HCT116 (cell line): ENCODE measurements at regions not wholly inside any gene's neighbourhood (a gene's known extent, or its start where the extent isn't known, plus 50 kb on each side); places are given as distances from the start of the nearest gene placed in this dataset.

ENCODE experiments used
- ATAC-seq: fragments of 200-7000 bp; cut with Tn5 transposase; 2 replicates; pipeline ENCODE4 v1.9.1; 2020; ENCODE audit warnings: mild to moderate bottlenecking, moderate library complexity
- BruUV-seq: library from RNA; stranded (reverse); fragments of 400-500 nt; replicated peaks from 2 replicates; lab custom pipeline; 2021; lab: Mats Ljungman, UMichigan
- CTCF ChIA-PET: fragments of 300-600 bp; sonication (Branson Sonifier 250); formaldehyde crosslinking; loops from one replicate; lab custom pipeline; 2021; ENCODE audit warnings: antibody characterized with exemption; lab: Charles Lee
- POLR2A ChIA-PET: fragments of 300-600, 350-600 bp; sonication (Branson Sonifier 250); formaldehyde crosslinking; loops from one replicate; lab custom pipeline; 2021; ENCODE audit warnings: antibody characterized with exemption; lab: Charles Lee
- RAD21 ChIA-PET, 2 experiments: fragments of 300-600 bp; sonication (Branson Sonifier 250); formaldehyde crosslinking; loops; one replicate each; lab custom pipeline; 2023; ENCODE audit warnings: low total read pairs in 2 of 2; ENCODE audit not compliant: uncharacterized antibody in 2 of 2, unreplicated experiment in 2 of 2, low non-redundant PET in 1 of 2; lab: Charles Lee
- DNase-seq: peaks from one replicate; pipeline ENCODE4 v3.0.0-alpha.2; 2010; ENCODE audit warnings: low read depth, low spot score
- H2AFZ ChIP-seq: fragments of 200-600 bp; shearing (Covaris generic), sonication (generic); 2 replicates; pipeline ENCODE4 v1.6.1; 2017; ENCODE audit warnings: low read depth, mixed run types, mixed read lengths, antibody characterized with exemption, low read length; ENCODE audit not compliant: poor library complexity, severe bottlenecking
- H3K27ac ChIP-seq: 2 replicates; pipeline ENCODE4 v1.5.1; 2012; ENCODE audit warnings: low read depth, low read length
- H3K27me3 ChIP-seq: fragments of 200-600 bp; sonication (generic); 2 replicates; pipeline ENCODE4 v1.6.1; 2016; ENCODE audit warnings: mixed run types, low read length, mixed read lengths; ENCODE audit not compliant: insufficient read depth
- H3K36me3 ChIP-seq, 2 experiments: fragments of 200-500 bp in 1 of 2; fragments of 200-600 bp in 1 of 2; sonication (Bioruptor generic) in 1 of 2; sonication (generic) in 1 of 2; 2 replicates each; pipeline versions ENCODE4 v1.5.1 to v1.6.1; 2014 to 2016; ENCODE audit warnings: low read length in 2 of 2, inconsistent platforms in 1 of 2, mixed read lengths in 1 of 2, mixed run types in 1 of 2; ENCODE audit not compliant: insufficient read depth in 2 of 2, control insufficient read depth in 1 of 2
- H3K4me1 ChIP-seq, 2 experiments: fragments of 200-600 bp in 1 of 2; sonication (generic) in 1 of 2; 2 replicates each; pipeline versions ENCODE4 v1.5.1 to v1.6.1; 2012 to 2017; ENCODE audit warnings: low read length in 2 of 2, inconsistent platforms in 1 of 2, mild to moderate bottlenecking in 1 of 2, mixed read lengths in 1 of 2, mixed run types in 1 of 2, moderate library complexity in 1 of 2; ENCODE audit not compliant: insufficient read depth in 2 of 2, control insufficient read depth in 1 of 2
- H3K4me2 ChIP-seq: fragments of 200-600 bp; sonication (generic); 2 replicates; pipeline ENCODE4 v1.6.1; 2017; ENCODE audit warnings: mixed run types, low read length, mixed read lengths
- H3K4me3 ChIP-seq, 2 experiments: fragments of 200-600 bp in 1 of 2; sonication (generic) in 1 of 2; replicated peaks in 1 of 2; 2 replicates each; pipeline ENCODE4 v1.5.1; 2011 to 2016; ENCODE audit warnings: low read length in 2 of 2, control low read depth in 1 of 2, low read depth in 1 of 2, mild to moderate bottlenecking in 1 of 2, mixed read lengths in 1 of 2, mixed run types in 1 of 2
- H3K79me2 ChIP-seq: fragments of 200-600 bp; sonication (generic); 2 replicates; pipeline ENCODE4 v1.6.1; 2017; ENCODE audit warnings: mild to moderate bottlenecking, mixed run types, low read length, moderate library complexity, mixed read lengths; ENCODE audit not compliant: insufficient read depth
- H3K9ac ChIP-seq: fragments of 200-600 bp; sonication (generic); 2 replicates; pipeline ENCODE4 v1.6.1; 2016; ENCODE audit warnings: low read length, mixed read lengths
- H3K9me2 ChIP-seq: fragments of 200-600 bp; sonication (generic), shearing (Covaris generic); 2 replicates; pipeline ENCODE4 v1.6.1; 2017; ENCODE audit warnings: mixed run types, mild to moderate bottlenecking, moderate library complexity; ENCODE audit not compliant: insufficient read depth
- H3K9me3 ChIP-seq, 2 experiments: fragments of 200-500 bp in 1 of 2; fragments of 200-600 bp in 1 of 2; sonication (Bioruptor generic) in 1 of 2; sonication (generic) in 1 of 2; 2 replicates each; pipeline ENCODE4 v1.6.1; 2014 to 2017; ENCODE audit warnings: low read length in 2 of 2, mixed read lengths in 2 of 2, inconsistent platforms in 1 of 2, low read depth in 1 of 2, mild to moderate bottlenecking in 1 of 2, mixed run types in 1 of 2, moderate library complexity in 1 of 2; ENCODE audit not compliant: control insufficient read depth in 1 of 2, insufficient read depth in 1 of 2
- H4K20me1 ChIP-seq: fragments of 200-600 bp; sonication (generic), shearing (Covaris generic); 2 replicates; pipeline ENCODE4 v1.6.1; 2017; ENCODE audit warnings: mixed run types, mild to moderate bottlenecking, moderate library complexity; ENCODE audit not compliant: insufficient read depth
- EZH2 ChIP-seq: fragments of 200-600 bp; sonication (generic); IDR thresholded peaks from 2 replicates; pipeline ENCODE4 v1.6.1; 2017; ENCODE audit warnings: antibody characterized with exemption, mixed run types
- EZH2phosphoT487 ChIP-seq: fragments of 200-600 bp; IDR thresholded peaks from 2 replicates; pipeline ENCODE4 v1.6.1; 2018; ENCODE audit warnings: antibody characterized with exemption, borderline replicate concordance
- JUND ChIP-seq: IDR thresholded peaks from 2 replicates; pipeline ENCODE4 v1.6.1; 2012
- MAX ChIP-seq: IDR thresholded peaks from 2 replicates; pipeline ENCODE4 v1.6.1; 2012
- SIN3A ChIP-seq: IDR thresholded peaks from 2 replicates; pipeline ENCODE4 v1.6.1; 2012; ENCODE audit warnings: low read depth
- YY1 ChIP-seq: IDR thresholded peaks from 2 replicates; pipeline ENCODE4 v1.6.1; 2011; ENCODE audit warnings: low read length, low read depth, moderate library complexity, mild to moderate bottlenecking; ENCODE audit not compliant: insufficient replicate concordance; ENCODE audit errors: extremely low read depth
- ZFX ChIP-seq: fragments of 450-650 bp; IDR thresholded peaks from 2 replicates; pipeline ENCODE4 v1.6.1; 2017
- intact Hi-C: fragments of 100-400 bp; cut with micrococcal nuclease; formaldehyde crosslinking; loops from 2 replicates; pipeline ENCODE4 v1.10.0; 2022
- TF ChIP-seq, protein P1 (sequence below): IDR thresholded peaks from 2 replicates; pipeline ENCODE4 v1.6.1; 2011; ENCODE audit warnings: mild to moderate bottlenecking, low read length, moderate library complexity; ENCODE audit not compliant: insufficient replicate concordance; ENCODE audit errors: extremely low read depth

GRCh38 chr2:19216676-19217602 is 141.5 kb downstream of the OSR1 start:
- Histone ChIP-seq H3K27ac (no peak overlapping the region), H3K9me3 (no peaks in the 10 kb centered on the region), H3K4me1 (no peaks in the 10 kb centered on the region), H4K20me1 (no peaks in the 10 kb centered on the region), H3K4me3 (no peak overlapping the region), H3K4me2 (no peak overlapping the region), H3K79me2 (no peaks in the 10 kb centered on the region), H3K36me3 (no peaks in the 10 kb centered on the region), H3K27me3 (no peaks in the 10 kb centered on the region), H2AFZ (no peak overlapping the region), H3K9me2 (no peaks in the 10 kb centered on the region), H3K9ac (no peak overlapping the region)
- DNase-seq (no peak), ATAC-seq (no peak)
- TF ChIP-seq JUND: no peak
- TF ChIP-seq YY1: no peak
- TF ChIP-seq EZH2phosphoT487: no peak
- no peak for TF ChIP-seq SIN3A
- TF ChIP-seq MAX: no peak
- no peak for TF ChIP-seq EZH2
- TF ChIP-seq ZFX: no peak
- TF ChIP-seq, protein P1, sequence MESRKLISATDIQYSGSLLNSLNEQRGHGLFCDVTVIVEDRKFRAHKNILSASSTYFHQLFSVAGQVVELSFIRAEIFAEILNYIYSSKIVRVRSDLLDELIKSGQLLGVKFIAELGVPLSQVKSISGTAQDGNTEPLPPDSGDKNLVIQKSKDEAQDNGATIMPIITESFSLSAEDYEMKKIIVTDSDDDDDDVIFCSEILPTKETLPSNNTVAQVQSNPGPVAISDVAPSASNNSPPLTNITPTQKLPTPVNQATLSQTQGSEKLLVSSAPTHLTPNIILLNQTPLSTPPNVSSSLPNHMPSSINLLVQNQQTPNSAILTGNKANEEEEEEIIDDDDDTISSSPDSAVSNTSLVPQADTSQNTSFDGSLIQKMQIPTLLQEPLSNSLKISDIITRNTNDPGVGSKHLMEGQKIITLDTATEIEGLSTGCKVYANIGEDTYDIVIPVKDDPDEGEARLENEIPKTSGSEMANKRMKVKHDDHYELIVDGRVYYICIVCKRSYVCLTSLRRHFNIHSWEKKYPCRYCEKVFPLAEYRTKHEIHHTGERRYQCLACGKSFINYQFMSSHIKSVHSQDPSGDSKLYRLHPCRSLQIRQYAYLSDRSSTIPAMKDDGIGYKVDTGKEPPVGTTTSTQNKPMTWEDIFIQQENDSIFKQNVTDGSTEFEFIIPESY: no peak
- ChIA-PET RAD21 (no interaction called here), POLR2A (no interaction called here), CTCF (no interaction called here)
- intact Hi-C loops: no loop called here
- no TSS peak for BruUV-seq
